H1 (cell line): ENCODE measurements at regions not wholly inside any gene's neighbourhood (a gene's known extent, or its start where the extent isn't known, plus 50 kb on each side); places are given as distances from the start of the nearest gene placed in this dataset.

ENCODE experiments used
- CTCF ChIA-PET: fragments of 300-600 bp; sonication (Branson Sonifier 250); formaldehyde crosslinking; loops from one replicate; lab custom pipeline; 2021; ENCODE audit not compliant: partially characterized antibody; lab: Charles Lee
- POLR2A ChIA-PET: fragments of 300-600 bp; sonication (Branson Sonifier 250); formaldehyde crosslinking; loops from one replicate; lab custom pipeline; 2021; ENCODE audit warnings: inconsistent platforms; ENCODE audit not compliant: partially characterized antibody; lab: Charles Lee
- DNase-seq, 2 experiments: peaks; one replicate each; pipeline versions ENCODE4 v3.0.0 to v3.0.0-alpha.2; 2010 to 2022; ENCODE audit warnings: low spot score in 2 of 2, low read depth in 1 of 2, mixed read lengths in 1 of 2
- FAIRE-seq: peaks from 2 replicates; lab custom pipeline; 2011; peaks lifted over from hg19 to GRCh38; lab: Jason Lieb, UNC
- H2AFZ ChIP-seq: 2 replicates; pipeline ENCODE4 v1.8.1; 2012; ENCODE audit warnings: low read length, inconsistent platforms
- H2AK5ac ChIP-seq: 2 replicates; pipeline ENCODE4 v1.6.1; 2013; ENCODE audit warnings: low read depth, low read length
- H2BK120ac ChIP-seq: replicated peaks from 2 replicates; pipeline ENCODE3; 2013; ENCODE audit warnings: low read depth, low read length, inconsistent platforms
- H2BK12ac ChIP-seq: 2 replicates; pipeline ENCODE4 v1.6.1; 2013; ENCODE audit warnings: low read depth, low read length
- H2BK15ac ChIP-seq: 2 replicates; pipeline ENCODE4 v1.6.1; 2013; ENCODE audit warnings: low read length
- H2BK20ac ChIP-seq: 2 replicates; pipeline ENCODE4 v1.6.1; 2013; ENCODE audit warnings: low read length
- H2BK5ac ChIP-seq: 2 replicates; pipeline ENCODE4 v1.6.1; 2013; ENCODE audit warnings: low read depth, low read length
- H3K14ac ChIP-seq: 2 replicates; pipeline ENCODE4 v1.6.1; 2013; ENCODE audit warnings: inconsistent platforms; ENCODE audit not compliant: insufficient read length
- H3K18ac ChIP-seq: 2 replicates; pipeline ENCODE4 v1.6.1; 2013; ENCODE audit warnings: low read length; ENCODE audit errors: extremely low read depth
- H3K23ac ChIP-seq: 2 replicates; pipeline ENCODE4 v1.6.1; 2013; ENCODE audit warnings: inconsistent platforms; ENCODE audit not compliant: insufficient read length
- H3K23me2 ChIP-seq: 2 replicates; pipeline ENCODE4 v1.6.1; 2013; ENCODE audit warnings: low read depth, low read length
- H3K27ac ChIP-seq: 2 replicates; pipeline ENCODE4 v1.6.1; 2011; ENCODE audit warnings: low read depth, low read length, inconsistent platforms
- H3K27me3 ChIP-seq, 4 experiments: replicated peaks in 1 of 4; 1 replicate in 1 of 4; 2 replicates in 3 of 4; pipeline versions ENCODE4 v1.6.1 to v1.8.1; 2011 to 2013; ENCODE audit warnings: low read length in 3 of 4, mild to moderate bottlenecking in 3 of 4, inconsistent platforms in 2 of 4, mixed read lengths in 2 of 4, moderate library complexity in 1 of 4; ENCODE audit not compliant: control insufficient read depth in 3 of 4, insufficient read depth in 3 of 4; ENCODE audit errors: extremely low read depth in 1 of 4
- H3K36me3 ChIP-seq, 4 experiments: 2 replicates each; pipeline versions ENCODE4 v1.6.1 to v1.8.1; 2011 to 2013; ENCODE audit warnings: mild to moderate bottlenecking in 4 of 4, low read length in 3 of 4, moderate library complexity in 2 of 4, control low read depth in 1 of 4, inconsistent platforms in 1 of 4; ENCODE audit not compliant: insufficient read depth in 4 of 4, control insufficient read depth in 2 of 4
- H3K4ac ChIP-seq: replicated peaks from 2 replicates; pipeline ENCODE3; 2013; ENCODE audit warnings: low read length, low read depth, mixed read lengths, inconsistent platforms; ENCODE audit not compliant: insufficient read length
- H3K4me1 ChIP-seq, 4 experiments: replicated peaks in 1 of 4; 1 replicate in 1 of 4; 2 replicates in 3 of 4; pipeline versions ENCODE4 v1.6.1 to v1.8.1; 2011 to 2013; ENCODE audit warnings: low read length in 3 of 4, inconsistent platforms in 2 of 4, mixed read lengths in 1 of 4; ENCODE audit not compliant: insufficient read depth in 4 of 4, control insufficient read depth in 3 of 4
- H3K4me2 ChIP-seq, 2 experiments: 2 replicates each; pipeline versions ENCODE4 v1.6.1 to v1.8.1; 2011 to 2013; ENCODE audit warnings: low read depth in 2 of 2, low read length in 2 of 2, control low read depth in 1 of 2, inconsistent platforms in 1 of 2, mild to moderate bottlenecking in 1 of 2; ENCODE audit not compliant: insufficient read depth in 1 of 2
- H3K4me3 ChIP-seq, 4 experiments: fragments of 200-600, 300-600 bp in 1 of 4; sonication (generic), shearing (Covaris generic), sonication (Bioruptor Twin) in 1 of 4; 2 replicates each; pipeline versions ENCODE4 v1.5.1 to v1.8.1; 2011 to 2016; ENCODE audit warnings: low read length in 4 of 4, low read depth in 3 of 4, control low read depth in 2 of 4, inconsistent platforms in 2 of 4, mild to moderate bottlenecking in 2 of 4, mixed read lengths in 1 of 4, moderate library complexity in 1 of 4; ENCODE audit not compliant: insufficient read depth in 2 of 4; ENCODE audit errors: extremely low read depth in 1 of 4
- H3K56ac ChIP-seq: replicated peaks from 2 replicates; pipeline ENCODE3; 2013; ENCODE audit warnings: low read depth, mild to moderate bottlenecking, mixed read lengths, low read length, inconsistent platforms; ENCODE audit not compliant: insufficient read length
- H3K79me1 ChIP-seq: 2 replicates; pipeline ENCODE4 v1.6.1; 2013; ENCODE audit warnings: low read depth, low read length, control low read depth
- H3K79me2 ChIP-seq, 2 experiments: 2 replicates each; pipeline versions ENCODE4 v1.6.1 to v1.8.1; 2012 to 2013; ENCODE audit warnings: low read length in 2 of 2, mild to moderate bottlenecking in 2 of 2, inconsistent platforms in 1 of 2; ENCODE audit not compliant: insufficient read depth in 2 of 2, control insufficient read depth in 1 of 2
- H3K9ac ChIP-seq, 4 experiments: replicated peaks in 1 of 4; 1 replicate in 1 of 4; 2 replicates in 3 of 4; pipeline versions ENCODE4 v1.6.1 to v1.8.1; 2011 to 2013; ENCODE audit warnings: low read depth in 3 of 4, low read length in 3 of 4, control low read depth in 2 of 4, mild to moderate bottlenecking in 2 of 4, moderate library complexity in 2 of 4, inconsistent platforms in 1 of 4; ENCODE audit errors: extremely low read depth in 1 of 4
- H3K9me3 ChIP-seq, 2 experiments: 2 replicates each; pipeline versions ENCODE4 v1.6.1 to v1.8.1; 2012 to 2013; ENCODE audit warnings: mild to moderate bottlenecking in 2 of 2, moderate library complexity in 2 of 2, control low read depth in 1 of 2, inconsistent platforms in 1 of 2, low read depth in 1 of 2, low read length in 1 of 2, mixed read lengths in 1 of 2; ENCODE audit not compliant: insufficient read depth in 2 of 2
- H4K20me1 ChIP-seq, 2 experiments: replicated peaks in 1 of 2; 2 replicates each; pipeline versions ENCODE3 to v1.8.1; 2011 to 2013; ENCODE audit warnings: inconsistent platforms in 2 of 2, low read length in 2 of 2, mild to moderate bottlenecking in 1 of 2; ENCODE audit not compliant: insufficient read depth in 2 of 2, control insufficient read depth in 1 of 2
- H4K5ac ChIP-seq: 2 replicates; pipeline ENCODE4 v1.6.1; 2013; ENCODE audit warnings: low read length, low read depth, mixed read lengths, inconsistent platforms; ENCODE audit not compliant: insufficient read length
- H4K8ac ChIP-seq: 2 replicates; pipeline ENCODE4 v1.8.0; 2013; ENCODE audit warnings: mild to moderate bottlenecking, moderate library complexity, low read length, inconsistent platforms; ENCODE audit not compliant: insufficient read depth; ENCODE audit errors: extremely low read depth
- H4K91ac ChIP-seq: replicated peaks from 2 replicates; pipeline ENCODE3; 2013; ENCODE audit warnings: low read length, mixed read lengths, inconsistent platforms; ENCODE audit not compliant: insufficient read length
- JUN ChIP-seq: IDR thresholded peaks from 2 replicates; pipeline ENCODE4 v1.6.1; 2011; ENCODE audit warnings: low read depth, mild to moderate bottlenecking, improper control_type of control experiment, low read length
- TBP ChIP-seq: IDR thresholded peaks from 2 replicates; pipeline ENCODE4 v1.6.1; 2011; ENCODE audit warnings: low read depth, low read length, improper control_type of control experiment
- WGBS, 2 experiments: shearing (Covaris generic) in 1 of 2; methylation state at CpG; one replicate each; pipeline versions ENCODE4 v1.1.6 to v1.1.7; 2013 to 2015; ENCODE audit warnings: low lambda C conversion rate in 2 of 2, mixed read lengths in 2 of 2, inconsistent platforms in 1 of 2, low coverage in 1 of 2, missing lambda C conversion rate in 1 of 2; ENCODE audit not compliant: insufficient replicate concordance in 2 of 2, insufficient coverage in 1 of 2, insufficient read length in 1 of 2; ENCODE audit errors: extremely low coverage in 1 of 2, missing lambda C conversion rate in 1 of 2; 5-methylcytosine and 5-hydroxymethylcytosine counted together
- TF ChIP-seq, protein P1 (sequence below): IDR thresholded peaks from 2 replicates; pipeline ENCODE4 v1.6.1; 2012; ENCODE audit warnings: low read length, inconsistent platforms

DNA sequence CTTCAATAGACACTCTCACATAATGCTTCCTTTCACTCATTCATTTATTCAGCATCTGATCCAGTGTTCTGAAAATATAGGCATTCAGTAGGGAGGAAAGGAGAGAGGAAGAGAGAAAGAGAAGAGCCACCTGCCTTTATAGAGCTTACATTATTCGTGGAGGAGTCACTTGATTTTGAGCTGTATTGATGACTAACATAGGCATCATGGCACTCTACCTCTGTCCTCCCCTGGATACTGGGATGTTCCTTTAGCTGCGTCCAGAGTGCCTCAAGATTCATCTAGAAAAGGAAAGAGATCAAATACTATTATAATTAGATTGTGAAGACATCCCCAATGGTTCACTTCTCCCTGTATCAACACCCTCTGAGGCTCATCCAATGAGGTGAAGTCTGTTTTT, 345.1 kb downstream of the SPATA31D1 start:
- Histone ChIP-seq H4K8ac (no peak overlapping the region), H4K5ac (no peak overlapping the region), H2AFZ (no peak overlapping the region), H2BK12ac (no peak overlapping the region), H2BK20ac (no peak overlapping the region), H2BK15ac (no peak overlapping the region), H3K79me1 (no peaks in the 10 kb centered on the region), H3K4me1 (no peaks in the 10 kb centered on the region), H3K18ac (no peak overlapping the region), H3K79me2 (no peaks in the 10 kb centered on the region), H3K9me3 (no peaks in the 10 kb centered on the region), H3K14ac (no peak overlapping the region), H3K27me3 (no peaks in the 10 kb centered on the region), H3K23ac (no peak overlapping the region), H3K23me2 (no peaks in the 10 kb centered on the region; the same call in 1 of the 2 replicates), H3K27ac (no peak overlapping the region), H4K91ac (no peak overlapping the region), H2BK120ac (no peak overlapping the region), H2AK5ac (no peak overlapping the region), H3K56ac (no peak overlapping the region), H2BK5ac (no peak overlapping the region), H3K9ac (no peak overlapping the region), H4K20me1 (no peaks in the 10 kb centered on the region), H3K4me2 (no peak overlapping the region), H3K4ac (no peak overlapping the region), H3K36me3 (no peaks in the 10 kb centered on the region), H3K4me3 (no peak overlapping the region)
- no peak for FAIRE-seq
- WGBS, 2 experiments: 86% methylated on average over 2 of the region's 2 CpGs; no CpG with 5 or more reads in 1 of the 2 experiments
- ChIA-PET POLR2A (no interaction called here), CTCF (interaction anchor here (1.5 kb wide), 1 partner anchor 133 kb away, joined by 7 read pairs; no protein-coding TSS in a partner anchor)
- DNase-seq: no peak
- no peak for TF ChIP-seq JUN
- TF ChIP-seq TBP: no peak
- TF ChIP-seq, protein P1, sequence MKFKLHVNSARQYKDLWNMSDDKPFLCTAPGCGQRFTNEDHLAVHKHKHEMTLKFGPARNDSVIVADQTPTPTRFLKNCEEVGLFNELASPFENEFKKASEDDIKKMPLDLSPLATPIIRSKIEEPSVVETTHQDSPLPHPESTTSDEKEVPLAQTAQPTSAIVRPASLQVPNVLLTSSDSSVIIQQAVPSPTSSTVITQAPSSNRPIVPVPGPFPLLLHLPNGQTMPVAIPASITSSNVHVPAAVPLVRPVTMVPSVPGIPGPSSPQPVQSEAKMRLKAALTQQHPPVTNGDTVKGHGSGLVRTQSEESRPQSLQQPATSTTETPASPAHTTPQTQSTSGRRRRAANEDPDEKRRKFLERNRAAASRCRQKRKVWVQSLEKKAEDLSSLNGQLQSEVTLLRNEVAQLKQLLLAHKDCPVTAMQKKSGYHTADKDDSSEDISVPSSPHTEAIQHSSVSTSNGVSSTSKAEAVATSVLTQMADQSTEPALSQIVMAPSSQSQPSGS: no peak
